ENCODE measurements at regions not wholly inside any gene's neighbourhood (a gene's known extent, or its start where the extent isn't known, plus 50 kb on each side); places are given as distances from the start of the nearest gene placed in this dataset.

GRCh38 chr13:63700350-63700749, 2284.7 kb upstream of the PCDH20 start:
- TF ChIP-seq CTCF (IDR thresholded peaks at IDR 0.05; ENCODE audit: low read depth, low read length, missing control alignments), result no peak
- in situ Hi-C loops (cut with HindIII; ENCODE audit: low sequenced_read_pairs), result no loop called here
- no peak for DNase-seq (ENCODE audit: low read depth)
- no peak overlapping the region for H3K4me3 ChIP-seq (ENCODE audit: low read depth, low read length)

- no peak for TF ChIP-seq CTCF (IDR thresholded peaks at IDR 0.05; ENCODE audit: low read depth, low read length, missing control alignments)
- DNase-seq (ENCODE audit: low read depth), result no peak
- no peak overlapping the region for H3K4me3 ChIP-seq (ENCODE audit: low read depth, low read length)
- in situ Hi-C loops (cut with HindIII; ENCODE audit: low sequenced_read_pairs), result no loop called here
Observed at GRCh38 chr13:63699948-63700347, 2284.3 kb upstream of the PCDH20 start.

- TF ChIP-seq CTCF (IDR thresholded peaks at IDR 0.05; ENCODE audit: low read depth, low read length, missing control alignments), result no peak
- no peak overlapping the region for H3K4me3 ChIP-seq (ENCODE audit: low read depth, low read length)
- peak; percentile 59 for DNase-seq (ENCODE audit: low read depth)
- in situ Hi-C loops (cut with HindIII; ENCODE audit: low sequenced_read_pairs), result no loop called here
Observed at GRCh38 chr13:63696055-63696454, 2280.4 kb upstream of the PCDH20 start.

GRCh38 chr13:63693696-63694095, 2278.0 kb upstream of the PCDH20 start:
- in situ Hi-C loops (cut with HindIII; ENCODE audit: low sequenced_read_pairs), result no loop called here
- H3K4me3 ChIP-seq (ENCODE audit: low read depth, low read length), result no peak overlapping the region
- no peak for DNase-seq (ENCODE audit: low read depth)
- TF ChIP-seq CTCF (IDR thresholded peaks at IDR 0.05; ENCODE audit: low read depth, low read length, missing control alignments), result no peak

GRCh38 chr13:63691474-63691873, 2275.8 kb upstream of the PCDH20 start:
- no peak for DNase-seq (ENCODE audit: low read depth)
- in situ Hi-C loops (cut with HindIII; ENCODE audit: low sequenced_read_pairs), result no loop called here
- H3K4me3 ChIP-seq (ENCODE audit: low read depth, low read length), result no peak overlapping the region
- no peak for TF ChIP-seq CTCF (IDR thresholded peaks at IDR 0.05; ENCODE audit: low read depth, low read length, missing control alignments)

- no peak overlapping the region for H3K4me3 ChIP-seq (ENCODE audit: low read depth, low read length)
- in situ Hi-C loops (cut with HindIII; ENCODE audit: low sequenced_read_pairs), result no loop called here
- no peak for DNase-seq (ENCODE audit: low read depth)
- no peak for TF ChIP-seq CTCF (IDR thresholded peaks at IDR 0.05; ENCODE audit: low read depth, low read length, missing control alignments)
Observed at GRCh38 chr13:63690672-63691071, 2275.0 kb upstream of the PCDH20 start.

GRCh38 chr13:63684822-63685221, 2269.2 kb upstream of the PCDH20 start:
- no peak overlapping the region for H3K4me3 ChIP-seq (ENCODE audit: low read depth, low read length)
- TF ChIP-seq CTCF (IDR thresholded peaks at IDR 0.05; ENCODE audit: low read depth, low read length, missing control alignments), result no peak
- in situ Hi-C loops (cut with HindIII; ENCODE audit: low sequenced_read_pairs), result no loop called here
- no peak for DNase-seq (ENCODE audit: low read depth)
